Ramos (cell line): ENCODE measurements at regions not wholly inside any gene's neighbourhood (a gene's known extent, or its start where the extent isn't known, plus 50 kb on each side); places are given as distances from the start of the nearest gene placed in this dataset.
"Not testable (repeated sequence)": the region's sequence is repeated elsewhere in the genome, so short reads cannot be mapped to it uniquely, and the experiment has no call there.

ENCODE experiments used
- in situ Hi-C: fragments of 300-500 bp; cut with MboI; formaldehyde crosslinking; loops from one replicate; pipeline ENCODE4 v1.14.3; 2022; ENCODE audit warnings: low sequenced_read_pairs; ENCODE audit not compliant: unreplicated experiment

DNA sequence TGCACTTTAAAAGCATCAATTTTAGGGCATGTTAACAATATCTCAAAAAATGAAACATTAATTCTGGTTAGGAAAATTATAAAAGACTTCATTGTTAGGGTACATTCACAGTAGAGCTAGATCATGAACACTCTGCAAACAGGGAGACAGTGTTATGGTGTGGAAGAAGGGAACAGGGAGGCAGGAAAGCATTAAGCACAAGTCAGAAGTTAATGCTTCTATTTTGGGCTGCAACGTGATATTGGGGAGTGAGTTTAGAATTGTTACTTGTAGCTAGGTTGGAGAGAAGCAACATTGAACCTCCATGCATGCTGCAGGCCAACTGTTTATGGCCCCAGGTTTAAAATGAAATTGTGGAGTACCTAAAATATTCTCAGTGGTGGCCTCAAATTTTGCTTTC lies 278.1 kb upstream of the NMUR2 start:
- in situ Hi-C loops = no loop called here

DNA sequence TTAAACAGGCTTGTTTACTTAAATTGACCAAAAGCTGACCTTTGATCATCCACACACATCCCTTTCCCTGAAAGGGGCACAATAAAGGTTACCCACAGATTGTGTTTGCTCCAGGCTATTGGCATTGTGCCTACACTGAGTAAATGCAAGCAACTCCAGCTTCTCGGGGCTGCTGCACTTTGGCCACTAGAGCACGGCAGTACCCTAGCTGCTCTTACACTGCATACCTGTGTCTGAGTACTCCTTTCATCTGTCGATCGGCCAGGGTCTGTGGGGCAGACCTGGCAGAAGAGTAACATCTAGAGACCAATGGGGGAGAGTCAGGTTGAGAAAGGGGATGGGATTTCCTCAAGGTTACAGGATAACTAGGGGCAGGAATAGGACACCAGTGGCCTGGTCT lies 281.9 kb upstream of the NMUR2 start:
- in situ Hi-C loops = no loop called here

DNA sequence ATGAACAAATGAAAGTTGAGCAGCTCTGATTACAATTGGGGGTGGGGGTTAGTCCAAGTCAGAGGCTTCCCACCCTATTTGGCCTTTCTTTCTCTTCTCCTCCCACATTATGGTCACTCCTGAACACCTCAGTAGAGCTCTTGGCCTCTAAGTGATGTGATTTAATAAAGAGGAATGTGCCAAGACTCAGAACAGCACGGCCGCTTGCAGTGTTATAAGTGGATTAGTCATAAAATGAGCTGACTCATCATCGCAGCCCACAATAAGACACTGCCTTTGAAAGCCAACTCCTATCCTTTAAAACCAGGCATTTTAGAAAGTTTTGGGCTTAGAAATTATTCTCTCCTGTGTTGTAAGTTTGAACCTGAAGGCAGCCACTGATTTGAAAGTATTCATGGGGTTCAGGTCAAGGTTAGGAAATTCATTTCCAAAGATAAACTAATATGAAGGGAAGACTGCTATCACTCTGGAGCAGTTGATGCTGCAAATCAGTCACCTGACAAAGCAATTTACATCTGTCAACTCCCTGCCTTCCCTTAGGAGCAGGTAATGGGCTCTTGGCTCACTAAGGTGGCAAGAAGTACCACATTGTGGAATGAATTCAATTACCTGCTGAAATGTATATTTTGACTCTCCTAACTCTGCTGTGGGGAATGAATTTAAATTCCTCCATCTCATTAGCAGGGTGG lies 283.6 kb upstream of the NMUR2 start:
- in situ Hi-C loops = no loop called here

DNA sequence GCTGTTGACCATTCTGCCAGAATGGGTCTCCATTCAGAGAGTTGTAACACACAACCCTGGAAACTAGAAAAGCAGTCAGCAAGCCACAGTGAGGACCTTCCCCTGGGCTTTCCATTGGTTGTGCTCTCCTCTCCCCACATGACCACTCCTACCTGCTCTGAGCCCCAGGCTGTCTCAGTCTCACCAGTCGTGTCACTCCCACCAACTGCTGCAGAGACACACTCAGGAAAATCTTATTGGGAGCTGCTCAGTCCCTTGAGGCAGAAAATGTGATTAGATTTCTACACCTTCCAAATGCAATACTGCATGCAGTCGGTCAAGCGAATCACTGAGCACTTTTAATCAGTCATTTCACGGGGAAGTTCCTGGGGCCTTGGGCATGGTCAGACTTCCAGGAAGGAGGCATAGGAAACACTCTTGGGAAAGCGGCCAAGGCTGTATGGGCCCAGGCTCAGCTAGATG lies 284.2 kb upstream of the NMUR2 start:
- in situ Hi-C loops = no loop called here

DNA sequence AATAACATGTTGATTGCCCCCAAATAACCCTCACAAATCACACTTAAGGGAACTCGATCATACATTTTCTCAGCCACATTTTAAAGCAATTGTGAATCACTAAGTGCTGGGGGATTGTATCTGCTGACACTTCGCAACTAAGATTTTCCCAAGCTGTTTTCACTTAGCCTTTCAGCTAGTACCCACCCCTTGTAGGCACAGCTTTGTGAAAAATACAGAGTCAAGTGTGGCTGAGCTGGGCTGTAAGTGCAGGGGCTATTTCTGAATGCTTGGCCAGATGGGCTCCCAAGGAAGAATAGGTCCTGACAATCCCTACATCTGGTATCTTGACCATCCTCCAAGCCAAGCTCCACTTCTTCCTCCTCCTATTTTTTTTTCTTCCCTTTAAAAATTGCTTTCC lies 289.2 kb upstream of the NMUR2 start:
- in situ Hi-C loops = no loop called here

DNA sequence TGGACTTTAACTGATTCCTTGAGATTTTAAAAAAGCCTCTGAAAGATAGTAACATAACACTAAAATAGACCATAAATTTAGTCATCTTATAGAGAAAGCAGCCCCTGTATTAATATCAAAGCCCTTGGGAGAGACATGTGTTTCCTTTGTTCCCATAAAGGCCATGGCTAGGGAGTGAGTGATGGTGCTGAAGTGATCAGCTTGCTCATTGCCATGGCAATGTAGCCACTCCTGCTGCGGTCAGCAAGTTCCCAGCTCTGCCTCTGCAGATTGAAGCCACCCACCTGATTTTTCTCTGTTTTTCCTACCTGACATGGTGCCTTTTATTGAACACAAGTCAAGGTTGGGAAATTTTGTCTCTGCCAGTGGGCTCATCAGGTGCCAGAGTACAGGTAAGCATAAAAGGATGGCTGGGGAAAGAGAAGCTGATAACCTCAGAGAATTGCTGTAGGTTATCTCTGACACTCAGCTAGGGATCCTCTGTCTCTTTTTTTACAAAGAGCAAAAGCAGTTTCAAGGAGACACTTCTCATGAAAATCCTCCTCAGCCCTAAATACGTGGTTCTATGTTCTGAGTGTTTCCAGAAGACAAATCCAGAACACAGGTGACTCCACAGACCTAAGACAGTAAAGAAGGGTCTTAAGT lies 296.3 kb upstream of the NMUR2 start:
- in situ Hi-C loops = no loop called here

DNA sequence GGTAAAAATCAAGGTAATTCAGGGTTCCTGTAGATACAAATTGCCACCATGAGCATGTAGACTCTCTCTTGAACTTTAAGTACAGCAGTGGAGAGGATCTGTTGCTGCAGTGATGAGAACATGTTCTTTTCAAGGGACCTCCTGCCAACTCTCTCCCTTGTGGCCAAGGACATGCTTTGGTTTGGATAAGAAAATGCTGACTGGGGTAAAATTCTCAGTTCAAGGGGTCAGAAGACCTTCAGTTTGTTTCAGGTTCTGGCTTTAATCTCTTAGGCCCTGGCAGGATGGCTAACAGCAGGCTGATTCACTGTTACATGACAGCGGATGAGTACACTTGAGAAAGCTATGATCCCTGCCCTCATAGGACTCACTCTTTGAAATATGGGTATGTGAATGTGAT lies 299.2 kb upstream of the NMUR2 start:
- in situ Hi-C loops = no loop called here

DNA sequence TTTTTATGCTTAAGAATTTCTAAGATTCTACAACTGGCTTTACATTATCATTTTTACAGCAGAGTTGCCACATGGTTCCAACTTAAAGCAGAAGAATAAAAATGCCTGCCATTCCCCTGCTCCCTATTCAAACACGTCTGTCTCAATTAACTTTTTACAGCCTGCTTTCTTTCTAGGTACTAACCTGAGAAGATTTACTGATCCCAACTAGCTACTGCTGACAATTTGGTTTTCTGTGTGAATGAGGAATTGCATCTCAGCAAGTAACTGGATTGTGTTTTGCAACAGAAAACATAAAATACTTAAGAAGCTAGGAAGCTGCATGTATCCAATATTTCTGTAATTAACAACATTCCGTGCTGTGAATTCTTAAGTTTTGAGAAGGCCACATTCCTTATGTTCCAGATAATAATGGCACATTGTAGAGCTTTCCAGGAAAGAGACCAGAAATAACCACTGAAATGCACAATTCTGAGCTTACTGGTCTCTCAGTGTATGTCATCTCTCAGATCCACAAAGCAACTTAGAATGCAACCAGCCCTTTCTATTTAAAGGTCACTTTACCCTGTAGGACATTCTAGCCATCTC lies 306.8 kb upstream of the NMUR2 start:
- in situ Hi-C loops = no loop called here

DNA sequence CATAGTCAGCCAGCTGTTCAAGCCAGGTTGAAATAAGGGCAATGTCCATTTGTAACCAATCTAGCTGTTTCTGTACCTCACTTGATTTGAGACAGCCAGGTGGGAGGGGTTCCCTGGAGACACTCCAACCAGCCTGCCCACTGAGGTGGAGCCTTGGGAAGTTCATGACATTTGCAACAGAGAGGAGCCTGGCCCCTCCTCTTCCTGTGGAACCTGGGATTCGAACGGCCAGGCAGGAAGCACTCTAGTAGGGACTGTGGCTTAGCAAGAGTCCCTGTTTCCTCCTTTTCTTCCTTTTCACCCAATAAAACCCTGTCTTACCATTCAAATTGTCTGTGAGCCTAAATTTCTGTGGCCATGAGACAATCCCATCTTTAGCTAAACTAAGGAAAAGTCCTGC lies 312.3 kb upstream of the NMUR2 start:
- in situ Hi-C loops = no loop called here

DNA sequence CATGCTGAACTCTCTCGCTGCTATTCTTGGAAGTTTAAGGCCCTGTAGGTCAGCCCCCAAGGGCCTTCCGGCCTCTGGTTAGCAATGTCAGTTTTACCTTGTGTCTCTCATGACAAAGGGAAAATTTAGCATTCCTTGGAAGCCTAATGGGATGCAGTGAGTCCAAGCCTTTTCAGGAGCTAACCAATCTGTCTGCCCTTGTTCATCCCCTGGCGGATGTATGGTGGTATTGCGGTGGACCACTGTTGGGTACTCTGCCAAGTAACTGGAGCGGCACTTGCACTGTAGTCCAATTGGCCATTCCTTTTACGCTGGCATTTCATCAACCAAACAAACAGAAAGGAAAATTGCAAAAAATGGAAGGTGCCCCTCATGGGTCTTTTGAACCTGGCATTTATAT lies 318.4 kb upstream of the NMUR2 start:
- in situ Hi-C loops = no loop called here

DNA sequence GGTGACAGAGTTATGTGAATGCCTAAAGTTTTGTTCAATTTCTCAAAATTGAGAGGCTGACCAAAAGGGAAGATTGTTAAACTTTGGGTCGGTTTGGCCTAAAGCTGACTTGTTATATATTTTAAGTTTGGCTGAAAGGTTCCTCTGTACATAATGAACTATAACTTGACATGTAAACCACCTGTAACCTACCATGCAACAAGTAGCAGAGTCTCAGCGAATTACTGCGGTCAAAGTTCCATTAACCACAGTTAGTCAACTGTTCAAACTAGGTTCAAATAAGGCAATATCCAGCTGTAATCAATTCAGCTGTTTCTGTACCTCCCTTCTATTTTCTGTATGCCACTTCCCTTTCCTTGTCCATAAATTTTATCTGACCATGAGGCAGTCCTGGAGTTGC lies 325.1 kb upstream of the NMUR2 start:
- in situ Hi-C loops = no loop called here

DNA sequence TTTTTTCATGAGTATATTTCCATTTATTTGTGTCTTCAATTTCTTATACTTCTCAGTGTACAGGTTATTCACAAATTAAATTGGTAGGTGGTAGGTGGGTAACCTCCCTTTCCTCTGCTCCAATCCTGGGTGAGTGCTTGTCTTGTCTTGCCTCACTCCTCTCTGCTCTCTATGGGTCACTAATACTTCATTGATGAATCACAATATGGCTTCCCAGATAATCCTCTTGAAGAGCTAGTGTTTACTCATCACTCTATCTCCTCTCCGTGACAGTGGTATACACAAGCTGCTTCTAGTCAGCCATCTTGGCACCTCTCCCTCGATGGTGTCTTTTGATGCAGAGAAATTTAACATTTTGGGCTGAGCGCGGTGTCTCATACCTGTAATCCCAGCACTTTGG lies 331.8 kb upstream of the NMUR2 start:
- in situ Hi-C loops = no loop called here

DNA sequence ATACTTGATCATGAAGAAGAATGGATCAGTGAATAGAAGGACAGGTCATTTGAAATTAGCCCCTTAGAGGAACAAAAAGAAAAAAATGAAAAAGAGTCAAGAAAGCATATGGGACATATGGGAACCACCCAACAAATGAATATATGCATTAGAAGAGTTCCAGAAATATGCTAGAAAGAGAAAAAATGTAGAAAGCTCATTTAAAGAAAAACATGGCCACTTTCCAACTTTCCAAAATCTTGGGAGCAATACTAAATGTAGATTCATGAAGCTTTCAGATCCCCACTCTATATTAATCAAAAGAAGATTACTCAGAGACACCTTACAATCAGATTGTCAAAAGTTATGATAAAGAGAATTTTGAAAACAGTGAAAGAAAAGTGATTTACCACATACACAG lies 334.8 kb upstream of the NMUR2 start:
- in situ Hi-C loops = no loop called here

DNA sequence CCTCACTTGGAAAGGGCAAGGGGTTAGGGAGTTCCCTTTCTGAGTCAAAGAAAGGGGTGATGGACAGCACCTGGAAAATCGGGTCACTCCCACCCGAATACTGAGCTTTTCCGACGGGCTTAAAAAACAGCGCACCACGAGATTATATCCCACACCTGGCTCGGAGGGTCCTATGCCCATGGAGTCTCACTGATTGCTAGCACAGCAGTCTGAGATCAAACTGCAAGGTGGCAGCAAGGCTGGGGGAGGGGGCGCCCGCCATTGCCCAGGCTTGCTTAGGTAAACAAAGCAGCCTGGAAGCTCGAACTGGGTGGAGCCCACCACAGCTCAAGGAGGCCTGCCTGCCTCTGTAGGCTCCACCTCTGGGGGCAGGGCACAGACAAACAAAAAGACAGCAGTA lies 336.0 kb upstream of the NMUR2 start:
- in situ Hi-C loops = not testable (repeated sequence)

DNA sequence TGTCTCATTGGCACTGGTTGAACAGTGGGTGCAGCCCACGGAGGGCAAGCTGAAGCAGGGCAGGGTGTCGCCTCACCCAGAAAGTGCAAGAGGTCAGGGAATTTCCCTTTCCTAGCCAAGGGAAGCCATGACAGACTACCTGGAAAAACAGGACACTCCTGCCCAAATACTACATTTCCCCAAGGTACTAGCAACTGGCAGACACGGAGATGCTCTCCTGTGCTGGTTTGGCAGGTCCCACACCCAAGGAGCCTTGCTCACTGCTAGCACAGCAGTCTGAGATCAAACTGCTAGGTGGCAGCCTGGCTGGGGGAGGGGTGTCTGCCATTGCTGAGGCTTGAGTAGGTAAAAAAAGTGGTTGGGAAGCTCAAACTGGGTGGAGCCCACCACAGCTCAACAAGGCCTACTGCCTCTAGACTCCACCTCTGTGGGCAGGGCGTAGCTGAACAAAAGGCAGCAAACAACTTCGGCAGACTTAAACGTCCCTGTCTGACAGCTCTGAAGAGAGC lies 382.7 kb upstream of the NMUR2 start:
- in situ Hi-C loops = not testable (repeated sequence)

DNA sequence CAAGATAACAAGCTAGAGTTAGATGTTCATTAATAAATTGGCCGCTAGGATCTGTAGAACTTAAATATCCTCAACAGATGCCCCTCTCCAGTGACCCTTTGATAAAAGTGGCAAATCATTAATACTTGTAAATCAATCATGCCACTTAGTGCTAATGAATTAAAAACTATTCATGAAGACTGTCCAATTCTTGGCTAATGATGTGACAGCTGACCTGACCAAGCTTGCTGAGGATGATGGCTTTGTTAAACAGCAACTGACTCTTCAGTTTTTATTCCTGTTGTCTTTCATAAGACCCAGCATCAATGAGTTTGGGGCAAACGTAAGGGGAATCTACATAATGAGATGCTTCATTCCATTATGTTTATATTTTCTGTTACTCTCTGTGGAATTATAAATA lies 396.8 kb upstream of the NMUR2 start:
- in situ Hi-C loops = no loop called here

DNA sequence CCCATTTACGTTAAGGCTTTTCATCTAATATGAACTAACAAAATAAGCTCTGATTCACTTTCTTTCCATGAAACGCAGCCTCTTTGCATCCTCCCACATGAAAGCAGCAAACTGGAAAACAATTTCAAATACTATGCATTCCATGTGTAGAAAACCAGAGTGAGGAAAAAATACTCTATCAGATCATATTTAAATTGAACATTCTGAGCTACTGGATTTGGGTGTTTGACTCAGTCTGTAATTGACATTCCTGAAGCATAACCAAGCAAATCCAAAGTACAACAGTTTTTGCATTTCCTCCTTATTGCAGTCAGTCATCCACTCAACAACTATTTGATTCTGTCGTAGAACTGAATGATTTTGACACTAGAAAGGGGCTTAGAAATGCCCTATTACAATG lies 399.1 kb upstream of the NMUR2 start:
- in situ Hi-C loops = no loop called here

DNA sequence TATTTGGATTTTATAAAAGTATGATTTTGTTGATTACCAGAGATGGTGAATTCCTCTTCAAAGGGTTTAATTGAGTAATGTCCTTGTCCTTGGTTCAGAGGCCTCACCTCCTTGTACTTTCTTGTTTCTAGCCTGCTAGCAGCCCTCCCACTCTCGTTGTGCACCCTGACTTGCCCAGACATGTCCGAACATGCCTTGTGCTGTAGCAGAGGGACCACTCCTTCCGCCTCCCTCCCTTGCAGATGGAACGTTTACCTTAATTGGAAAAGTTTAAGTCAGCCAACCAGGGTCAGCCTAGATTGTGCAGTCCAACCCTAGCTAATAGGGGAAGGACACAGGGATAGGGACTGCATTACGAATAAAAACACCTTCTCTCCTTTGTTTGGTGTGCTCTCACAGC lies 406.9 kb upstream of the NMUR2 start:
- in situ Hi-C loops = no loop called here

DNA sequence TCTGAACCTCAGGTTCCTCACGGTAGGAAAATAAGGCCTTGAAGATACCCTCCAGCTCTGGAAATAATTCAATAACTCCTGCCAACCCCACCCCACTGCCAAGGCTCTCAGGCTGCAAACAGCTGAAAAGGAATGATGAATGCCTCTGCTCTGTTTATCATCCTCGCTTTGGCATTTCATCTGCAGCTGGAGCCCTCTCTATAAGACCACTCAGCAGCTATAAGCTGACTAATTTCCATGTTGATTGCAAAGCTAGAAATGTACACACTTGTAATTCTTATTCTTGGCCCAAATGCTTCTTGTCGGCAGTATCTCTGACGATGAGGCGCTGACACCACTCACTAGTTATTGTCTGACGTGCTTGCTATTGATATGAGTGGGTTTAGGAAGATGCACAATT lies 408.4 kb upstream of the NMUR2 start:
- in situ Hi-C loops = no loop called here

DNA sequence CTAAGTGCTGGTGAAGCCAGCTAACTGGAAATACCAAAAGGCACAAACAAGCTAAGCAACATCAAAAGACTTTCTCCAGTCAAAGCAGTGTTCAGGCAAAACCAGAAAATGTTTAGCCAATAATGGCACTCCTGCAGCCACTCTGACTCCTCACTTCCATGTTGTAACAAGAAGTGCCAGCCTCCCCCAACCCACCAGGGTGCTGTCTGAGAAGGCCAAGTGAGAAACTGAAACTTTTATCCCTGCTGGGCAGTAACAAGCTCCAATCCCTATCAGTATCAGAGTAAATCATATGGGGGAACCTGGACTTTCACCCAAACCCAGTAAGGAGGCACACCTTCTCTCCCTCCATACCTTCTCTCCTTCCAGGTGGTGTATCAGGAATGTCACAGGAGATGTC lies 414.8 kb upstream of the NMUR2 start:
- in situ Hi-C loops = no loop called here

DNA sequence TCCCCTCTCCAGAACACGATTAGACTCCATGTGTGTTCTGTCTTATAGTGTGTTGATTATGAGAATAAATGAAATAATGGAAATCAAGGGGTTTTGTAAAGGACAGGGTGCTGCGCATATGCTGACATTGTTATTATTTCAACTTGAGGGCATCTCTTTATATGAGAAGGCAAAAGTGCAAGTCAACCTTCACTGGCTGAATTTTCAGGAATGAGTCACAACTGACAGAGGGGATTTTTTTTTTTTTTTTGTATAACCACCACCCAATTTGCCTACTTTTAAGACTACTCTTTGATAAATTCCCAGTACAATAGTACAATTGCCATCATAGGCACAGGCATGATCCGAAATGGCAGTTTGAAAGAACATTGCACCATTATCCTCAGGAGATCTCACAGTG lies 419.2 kb upstream of the NMUR2 start:
- in situ Hi-C loops = no loop called here
